Suprapubic skin (tissue), 4 donors: ENCODE measurements at regions not wholly inside any gene's neighbourhood (a gene's known extent, or its start where the extent isn't known, plus 50 kb on each side); places are given as distances from the start of the nearest gene placed in this dataset.

ENCODE experiments used
- DNase-seq, 2 donors: peaks; one replicate each; pipeline ENCODE4 v3.0.0-alpha.2; 2019; ENCODE audit warnings: low spot score in 2 of 2
- H3K27ac ChIP-seq: fragments of 200-600 bp; sonication (generic); one replicate; pipeline ENCODE4 v1.5.1; 2019
- H3K27me3 ChIP-seq: fragments of 200-600 bp; sonication (generic); one replicate; pipeline ENCODE4 v1.5.1; 2019
- H3K36me3 ChIP-seq: fragments of 200-600 bp; sonication (generic); one replicate; pipeline ENCODE4 v1.5.1; 2019
- H3K4me1 ChIP-seq: fragments of 200-600 bp; sonication (generic); one replicate; pipeline ENCODE4 v1.5.1; 2019
- H3K4me3 ChIP-seq: fragments of 200-600 bp; sonication (generic); one replicate; pipeline ENCODE4 v1.5.1; 2019; ENCODE audit warnings: mild to moderate bottlenecking
- H3K9me3 ChIP-seq: fragments of 200-600 bp; sonication (generic); one replicate; pipeline ENCODE4 v1.5.1; 2019
- CTCF ChIP-seq, 2 donors: fragments of 200-600 bp in 1 of 2; fragments of 450-650 bp in 1 of 2; sonication (generic) in 1 of 2; IDR thresholded peaks; one replicate each; pipeline ENCODE4 v1.5.1; 2016 to 2019; ENCODE audit warnings: antibody characterized with exemption in 2 of 2, mild to moderate bottlenecking in 1 of 2, moderate library complexity in 1 of 2
- EP300 ChIP-seq: sonication (generic); formaldehyde crosslinking; IDR thresholded peaks from one replicate; pipeline ENCODE4 v1.6.1; 2017; ENCODE audit warnings: antibody characterized with exemption
- POLR2A ChIP-seq, 2 donors: fragments of 450-650 bp; IDR thresholded peaks; one replicate each; pipeline ENCODE4 v1.6.1; 2017; ENCODE audit warnings: antibody characterized with exemption in 2 of 2, mild to moderate bottlenecking in 2 of 2, moderate library complexity in 2 of 2
- POLR2AphosphoS5 ChIP-seq, 3 donors: sonication (generic); formaldehyde crosslinking; IDR thresholded peaks; one replicate each; pipeline ENCODE4 v1.6.1; 2017; ENCODE audit warnings: antibody characterized with exemption in 3 of 3
- WGBS: methylation state at CpG from one replicate; pipeline ENCODE4 v1.1.5; 2018; 5-methylcytosine and 5-hydroxymethylcytosine counted together

GRCh38 chr20:22684763-22685443 is 100.5 kb upstream of the FOXA2 start:
- H3K4me3 ChIP-seq = no peak overlapping the region
- no peaks in the 10 kb centered on the region for H3K36me3 ChIP-seq
- H3K27ac ChIP-seq = no peak overlapping the region
- peaks cover 5% of the 10 kb centered on the region for H3K4me1 ChIP-seq
- peaks cover 3% of the 10 kb centered on the region for H3K27me3 ChIP-seq
- TF ChIP-seq EP300 (no peak), POLR2A (IDR thresholded peaks at IDR 0.05) (no peak), CTCF (IDR thresholded peaks at IDR 0.05) (no peak), POLR2AphosphoS5 (IDR thresholded peaks at IDR 0.05) (no peak)
- 53% methylated on average over 6 of the region's 7 CpGs for WGBS
- DNase-seq = no peak
- no peaks in the 10 kb centered on the region for H3K9me3 ChIP-seq

- Histone ChIP-seq H3K27ac (no peak overlapping the region), H3K9me3 (no peaks in the 10 kb centered on the region), H3K4me3 (no peak overlapping the region), H3K4me1 (peaks cover 5% of the 10 kb centered on the region), H3K36me3 (no peaks in the 10 kb centered on the region), H3K27me3 (peaks cover 8% of the 10 kb centered on the region)
- no peak for DNase-seq
- 61% methylated on average over 7 of the region's 7 CpGs for WGBS
- TF ChIP-seq CTCF (IDR thresholded peaks at IDR 0.05) (no peak), EP300 (no peak), POLR2AphosphoS5 (IDR thresholded peaks at IDR 0.05) (no peak), POLR2A (IDR thresholded peaks at IDR 0.05) (no peak)
Measured at GRCh38 chr20:22686097-22686496, 101.7 kb upstream of the FOXA2 start.

GRCh38 chr20:22687676-22688349 is 103.4 kb upstream of the FOXA2 start:
- 80% methylated on average over 6 of the region's 6 CpGs for WGBS

GRCh38 chr20:22688485-22688884 is 104.1 kb upstream of the FOXA2 start:
- 6% methylated on average over 2 of the region's 2 CpGs for WGBS
- H3K4me3 ChIP-seq = no peak overlapping the region
- peaks cover 8% of the 10 kb centered on the region for H3K4me1 ChIP-seq
- H3K27me3 ChIP-seq = peaks cover 6% of the 10 kb centered on the region
- H3K9me3 ChIP-seq = no peaks in the 10 kb centered on the region
- TF ChIP-seq POLR2A (IDR thresholded peaks at IDR 0.05) = no peak
- no peak for TF ChIP-seq CTCF (IDR thresholded peaks at IDR 0.05)
- TF ChIP-seq EP300 = no peak
- no peak for TF ChIP-seq POLR2AphosphoS5 (IDR thresholded peaks at IDR 0.05)
- no peaks in the 10 kb centered on the region for H3K36me3 ChIP-seq
- no peak for DNase-seq
- no peak overlapping the region for H3K27ac ChIP-seq

More at GRCh38 chr20:22687676-22688349, 103.4 kb upstream of the FOXA2 start:
- DNase-seq = no peak
- no peak for TF ChIP-seq POLR2A (IDR thresholded peaks at IDR 0.05)
- TF ChIP-seq POLR2AphosphoS5 (IDR thresholded peaks at IDR 0.05) = no peak
- no peak for TF ChIP-seq CTCF (IDR thresholded peaks at IDR 0.05)
- TF ChIP-seq EP300 = no peak
- Histone ChIP-seq H3K27ac (no peak overlapping the region), H3K9me3 (no peaks in the 10 kb centered on the region), H3K4me3 (no peak overlapping the region), H3K36me3 (no peaks in the 10 kb centered on the region), H3K27me3 (peaks cover 9% of the 10 kb centered on the region), H3K4me1 (peaks cover 8% of the 10 kb centered on the region)

GRCh38 chr20:22689266-22689665 is 104.9 kb upstream of the FOXA2 start:
- peaks cover 8% of the 10 kb centered on the region for H3K4me1 ChIP-seq
- no peak overlapping the region for H3K27ac ChIP-seq
- peaks cover 6% of the 10 kb centered on the region for H3K27me3 ChIP-seq
- DNase-seq = no peak
- H3K36me3 ChIP-seq = no peaks in the 10 kb centered on the region
- WGBS = 78% methylated on average over 4 of the region's 5 CpGs
- H3K4me3 ChIP-seq = no peak overlapping the region
- H3K9me3 ChIP-seq = no peaks in the 10 kb centered on the region
- TF ChIP-seq POLR2A (IDR thresholded peaks at IDR 0.05) (no peak), CTCF (IDR thresholded peaks at IDR 0.05) (no peak), EP300 (no peak), POLR2AphosphoS5 (IDR thresholded peaks at IDR 0.05) (no peak)
